Gastrocnemius medialis (tissue), 4 donors: ENCODE measurements at regions not wholly inside any gene's neighbourhood (a gene's known extent, or its start where the extent isn't known, plus 50 kb on each side); places are given as distances from the start of the nearest gene placed in this dataset.

Source experiments
- CTCF ChIP-seq, 5 experiments: fragments of 450-650 bp in 3 of 5; fragments of 200-600 bp in 2 of 5; sonication (generic) in 2 of 5; IDR thresholded peaks in 4 of 5; conservative IDR thresholded peaks in 1 of 5; 1 replicate in 4 of 5; 2 replicates in 1 of 5; pipeline ENCODE4 v1.5.1; 2016 to 2019; ENCODE audit warnings: antibody characterized with exemption in 5 of 5, mild to moderate bottlenecking in 3 of 5, moderate library complexity in 3 of 5
- POLR2A ChIP-seq, 2 donors: fragments of 450-650 bp; IDR thresholded peaks; one replicate each; pipeline ENCODE4 v1.6.1; 2017; ENCODE audit warnings: antibody characterized with exemption in 2 of 2, mild to moderate bottlenecking in 2 of 2, moderate library complexity in 2 of 2

- no peak for TF ChIP-seq CTCF (IDR thresholded peaks at IDR 0.05 in 4 of 5, conservative IDR thresholded peaks at IDR 0.05 in 1 of 5)
- TF ChIP-seq POLR2A (IDR thresholded peaks at IDR 0.05): no peak
Measured at GRCh38 chr17:63240106-63240505, 206.0 kb downstream of the CYB561 start.
